ENCODE measurements at regions not wholly inside any gene's neighbourhood (a gene's known extent, or its start where the extent isn't known, plus 50 kb on each side); places are given as distances from the start of the nearest gene placed in this dataset. TPM values are rescaled to one million over a fixed set of nuclear protein-coding genes. Genes with fewer than 3 reads are reported as not detected.
"Not testable (repeated sequence)": the region's sequence is repeated elsewhere in the genome, so short reads cannot be mapped to it uniquely, and the experiment has no call there.

DNA sequence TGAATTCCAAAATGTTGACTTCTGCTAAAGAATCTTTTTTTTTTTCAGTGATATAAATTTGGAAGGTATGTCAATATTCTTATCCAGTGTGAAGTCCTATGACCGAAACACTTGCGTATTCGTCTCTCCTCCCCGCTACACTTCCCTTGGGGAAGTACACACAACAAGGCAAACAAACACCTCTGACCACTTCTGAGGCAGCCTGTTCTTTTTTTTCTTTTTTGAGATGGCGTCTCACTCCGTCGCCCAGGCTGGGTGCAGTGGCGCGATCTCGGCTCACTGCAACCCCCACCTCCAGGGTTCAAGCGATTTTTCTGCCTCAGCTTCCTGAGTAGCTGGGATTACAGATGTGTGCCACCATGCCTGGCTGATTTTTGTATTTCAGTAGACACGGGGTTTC is 78.1 kb upstream of the DHRSX start:
- DNase-seq (ENCODE audit: low spot score) = no peak
- intact Hi-C loops (cut with DNase I) = no loop called here

DNA sequence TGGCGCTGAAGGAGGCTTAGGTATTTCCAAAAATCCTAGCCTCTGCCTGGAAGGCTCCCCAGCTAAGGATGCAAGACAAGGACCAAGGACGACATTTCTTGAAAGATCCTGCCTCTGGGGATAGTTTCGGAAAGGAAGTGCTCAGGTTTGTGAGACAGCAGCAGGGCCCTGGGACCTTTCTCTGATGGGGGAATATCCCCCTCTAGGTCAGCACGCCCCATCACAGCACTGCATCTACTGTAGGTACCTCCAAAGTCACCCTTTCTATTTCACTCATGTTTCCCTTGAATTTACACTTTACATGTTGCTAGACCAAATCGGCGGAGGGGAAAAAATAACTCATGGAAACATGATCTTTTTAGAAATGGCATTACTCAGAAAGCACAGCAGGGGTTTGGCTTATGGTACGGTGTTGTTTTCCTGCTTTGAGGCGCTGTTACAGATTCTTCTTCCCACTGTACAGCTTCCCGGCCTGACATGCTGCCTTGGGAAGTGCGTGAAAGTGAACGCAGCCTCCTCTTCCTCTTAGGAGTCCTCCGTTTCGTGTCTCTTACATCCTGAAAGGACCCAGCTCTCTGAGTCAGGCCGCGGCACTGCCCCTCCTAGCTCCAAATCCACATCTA is 77.2 kb upstream of the DHRSX start:
- DNase-seq (ENCODE audit: low spot score) = no peak
- intact Hi-C loops (cut with DNase I) = no loop called here

DNA sequence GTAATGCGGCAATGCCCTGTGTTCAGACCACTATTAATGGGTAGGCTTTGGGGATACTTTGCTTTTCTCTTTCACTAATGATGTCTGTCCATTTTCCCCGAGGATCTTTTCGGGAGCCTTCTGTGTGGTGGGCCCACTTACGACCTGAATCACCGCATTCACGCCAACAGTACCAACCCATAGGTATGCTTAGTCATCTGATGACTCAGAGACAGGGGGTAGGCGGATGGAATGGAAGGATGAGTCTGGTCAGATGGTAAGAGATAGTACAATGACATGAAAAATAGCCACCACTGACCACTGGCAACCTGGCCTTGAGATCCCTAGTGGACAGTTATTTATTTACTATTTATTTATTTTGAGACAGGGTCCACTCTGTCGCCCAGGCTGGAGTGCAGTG is 76.0 kb upstream of the DHRSX start:
- no peak for DNase-seq (ENCODE audit: low spot score)
- intact Hi-C loops (cut with DNase I) = no loop called here

DNA sequence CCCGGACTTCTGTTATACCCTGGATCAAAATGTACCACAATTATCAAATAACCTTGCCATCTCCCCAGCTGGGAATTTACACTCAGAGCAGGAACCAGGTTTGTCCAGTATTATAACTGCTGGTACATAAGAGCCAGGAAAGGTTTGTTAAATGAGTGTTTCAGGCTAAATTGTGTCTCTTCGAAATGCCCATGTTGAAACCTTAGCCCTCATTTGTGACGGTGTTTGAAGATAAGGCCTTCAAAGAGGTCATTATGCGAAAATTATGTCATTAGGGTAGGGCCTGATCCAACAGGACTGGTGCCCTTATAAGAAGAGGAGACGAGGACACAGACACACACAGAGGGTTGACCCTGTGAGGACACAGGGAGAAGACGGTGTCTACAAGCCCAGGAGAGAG is 73.5 kb upstream of the DHRSX start:
- intact Hi-C loops (cut with DNase I) = no loop called here

DNA sequence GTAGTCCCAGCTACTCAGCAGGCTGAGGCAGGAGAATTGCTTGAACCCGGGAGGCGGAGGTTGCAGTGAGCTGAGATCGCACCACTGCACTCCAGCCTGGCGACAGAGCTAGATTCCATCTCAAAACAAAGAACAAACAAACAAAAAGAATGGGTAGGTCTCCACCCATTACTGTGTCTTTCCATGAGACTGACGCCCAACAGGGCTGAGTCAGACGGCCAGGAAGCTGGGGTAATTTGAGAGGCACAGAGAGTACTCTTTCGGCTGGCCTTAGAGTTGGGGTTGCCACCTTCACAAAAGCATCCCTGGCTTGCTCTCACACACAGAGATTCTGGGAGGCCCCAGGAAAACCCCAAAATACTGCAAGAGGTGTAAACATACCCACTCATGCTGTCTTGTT is 72.0 kb upstream of the DHRSX start:
- no peak for DNase-seq (ENCODE audit: low spot score)
- intact Hi-C loops (cut with DNase I) = no loop called here

More for the DNA sequence above, 73.5 kb upstream of the DHRSX start:
- DNase-seq (ENCODE audit: low spot score) = no peak

DNA sequence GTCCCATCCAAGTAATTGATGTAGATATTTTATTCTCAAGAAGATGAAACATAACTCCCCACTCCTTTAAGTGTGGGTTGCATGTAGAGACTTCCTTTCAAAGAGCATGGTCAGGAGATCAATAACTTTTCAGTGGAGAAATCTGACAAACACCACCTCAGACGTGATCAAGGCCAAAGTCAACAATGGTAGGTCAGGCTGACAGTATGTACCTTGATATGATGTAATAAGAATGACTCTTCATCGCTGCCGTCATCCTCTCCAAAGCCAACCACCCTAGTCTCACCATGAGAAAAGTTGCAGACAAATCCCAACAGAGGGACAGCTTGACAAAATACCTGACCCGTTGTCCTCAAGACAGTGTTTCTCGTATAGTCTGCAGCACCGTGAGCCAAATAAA is 67.3 kb upstream of the DHRSX start:
- DNase-seq (ENCODE audit: low spot score) = no peak
- intact Hi-C loops (cut with DNase I) = no loop called here

DNA sequence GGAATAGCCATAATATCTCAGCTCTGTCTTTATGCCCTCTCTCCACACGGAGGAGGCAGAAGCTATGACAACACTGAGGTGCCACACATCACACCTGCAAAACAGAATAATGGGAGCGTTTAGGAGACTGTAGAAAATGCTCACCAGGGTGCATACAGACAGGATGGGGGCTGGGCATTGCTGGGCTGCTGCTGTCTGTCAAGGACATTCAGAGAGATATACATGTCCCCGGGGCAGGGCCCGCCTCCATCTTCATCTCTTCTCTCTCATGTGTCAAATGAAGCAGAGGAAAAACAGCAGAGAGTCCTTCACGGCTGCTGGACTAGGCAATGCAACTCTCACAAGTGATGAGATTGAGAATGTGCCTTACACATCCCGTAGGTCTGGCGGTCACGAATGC is 65.3 kb upstream of the DHRSX start:
- DNase-seq (ENCODE audit: low spot score) = no peak
- intact Hi-C loops (cut with DNase I) = no loop called here

DNA sequence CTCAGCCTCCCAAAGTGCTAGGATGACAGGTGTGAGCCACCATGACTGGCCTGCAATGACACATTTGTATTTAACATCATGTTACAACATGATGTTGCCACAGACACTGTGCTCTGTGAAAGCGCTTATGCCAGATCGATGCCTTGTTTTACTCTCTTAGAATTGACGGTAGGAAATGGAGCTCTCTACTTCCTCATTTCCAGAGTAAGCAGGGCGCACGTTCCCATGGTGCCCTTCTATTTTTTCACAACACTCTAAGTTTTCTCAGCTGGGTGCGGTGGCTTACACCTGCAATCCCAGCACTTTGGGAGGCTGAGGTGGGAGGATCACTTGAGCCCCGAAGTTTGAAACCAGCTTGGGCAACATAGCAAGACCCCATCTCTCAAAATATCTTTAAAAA is 60.7 kb upstream of the DHRSX start:
- no peak for DNase-seq (ENCODE audit: low spot score)
- intact Hi-C loops (cut with DNase I) = no loop called here

DNA sequence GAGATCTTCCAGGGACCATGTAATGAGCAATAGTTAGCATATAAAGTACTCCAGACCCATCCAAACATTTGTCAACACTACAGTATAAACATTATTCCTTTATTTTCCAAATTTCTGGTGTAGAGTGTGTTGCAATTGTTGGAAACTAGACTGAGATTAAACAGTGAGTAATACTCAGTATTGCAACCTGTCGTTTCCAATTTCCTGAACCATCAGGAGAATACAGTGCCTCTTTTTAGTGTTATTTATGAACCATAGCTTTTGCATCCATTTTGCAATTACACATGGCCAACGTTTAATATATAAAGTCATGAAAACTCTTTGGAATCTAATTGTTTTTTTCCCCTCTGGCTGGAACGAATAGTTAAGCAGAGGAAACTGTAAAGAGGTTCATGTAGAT is 58.3 kb upstream of the DHRSX start:
- DNase-seq (ENCODE audit: low spot score) = no peak
- intact Hi-C loops (cut with DNase I) = no loop called here

DNA sequence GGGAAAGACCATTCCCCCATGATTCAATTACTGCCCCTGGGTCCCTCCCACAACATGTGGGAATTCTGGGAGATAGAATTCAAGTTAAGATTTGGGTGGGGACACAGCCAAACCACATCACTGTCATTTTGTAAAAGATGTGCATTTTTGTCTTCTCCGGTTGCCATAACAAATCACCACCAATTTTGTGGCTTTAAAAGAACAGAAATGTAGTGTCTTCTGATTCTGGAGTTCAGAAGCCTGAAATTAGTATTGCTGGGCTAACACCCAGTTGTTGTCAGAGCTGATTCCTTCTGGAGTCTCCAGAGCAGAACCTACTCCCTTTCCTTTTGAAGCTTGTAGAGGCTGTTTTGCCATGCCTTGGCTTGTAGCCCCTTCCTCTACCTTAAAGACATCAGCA is 54.1 kb upstream of the DHRSX start:
- DNase-seq (ENCODE audit: low spot score) = no peak
- intact Hi-C loops (cut with DNase I) = no loop called here

DNA sequence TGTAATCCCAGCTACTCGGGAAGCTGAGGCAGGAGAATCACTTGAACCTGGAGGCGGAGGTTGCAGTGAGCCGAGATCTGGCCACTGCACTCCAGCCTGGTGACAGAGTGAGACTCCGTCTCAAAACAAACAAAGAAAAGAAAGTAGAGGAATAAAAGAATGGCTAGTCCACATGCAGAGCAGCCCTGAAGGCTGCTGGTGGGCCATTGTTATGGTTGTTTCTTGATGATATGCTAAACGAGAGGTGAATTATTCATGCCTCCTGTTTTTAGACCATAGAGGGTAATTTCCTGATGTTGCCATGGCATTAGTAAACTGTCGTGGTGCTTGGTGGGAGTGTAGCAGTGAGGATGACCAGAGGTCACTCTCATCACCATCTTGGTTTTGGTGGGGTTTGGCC is 53.3 kb upstream of the DHRSX start:
- intact Hi-C loops (cut with DNase I); DNase-seq (ENCODE audit: low spot score): not testable (repeated sequence)

DNA sequence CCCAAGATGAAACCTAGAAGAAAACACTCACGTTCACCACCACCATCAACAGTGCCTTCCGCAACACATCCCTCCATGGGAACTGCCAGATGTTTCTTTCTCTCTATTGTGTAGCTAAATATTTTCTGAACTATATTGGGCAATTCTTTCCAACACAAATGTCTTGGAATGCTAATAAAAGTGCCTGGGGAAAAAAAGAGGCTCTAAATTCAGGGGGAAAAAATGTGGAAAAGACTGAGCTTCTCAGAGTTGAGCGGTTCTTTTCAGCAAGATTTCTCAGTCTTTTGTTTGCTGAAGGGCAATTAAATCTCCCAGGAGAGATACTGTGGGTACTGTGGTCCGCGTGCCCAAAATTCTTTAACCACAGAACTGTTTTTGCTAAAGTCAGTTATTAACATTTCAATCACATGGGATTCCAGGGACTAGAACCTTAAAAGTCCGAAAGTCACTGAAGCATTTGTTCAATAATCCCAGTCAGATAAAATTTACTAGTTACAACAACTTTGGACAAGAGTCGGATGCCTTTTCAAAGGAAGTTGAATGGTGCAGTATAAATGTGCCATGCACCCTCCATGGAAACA is 51.9 kb upstream of the DHRSX start:
- no peak for DNase-seq (ENCODE audit: low spot score)
- intact Hi-C loops (cut with DNase I) = no loop called here

DNA sequence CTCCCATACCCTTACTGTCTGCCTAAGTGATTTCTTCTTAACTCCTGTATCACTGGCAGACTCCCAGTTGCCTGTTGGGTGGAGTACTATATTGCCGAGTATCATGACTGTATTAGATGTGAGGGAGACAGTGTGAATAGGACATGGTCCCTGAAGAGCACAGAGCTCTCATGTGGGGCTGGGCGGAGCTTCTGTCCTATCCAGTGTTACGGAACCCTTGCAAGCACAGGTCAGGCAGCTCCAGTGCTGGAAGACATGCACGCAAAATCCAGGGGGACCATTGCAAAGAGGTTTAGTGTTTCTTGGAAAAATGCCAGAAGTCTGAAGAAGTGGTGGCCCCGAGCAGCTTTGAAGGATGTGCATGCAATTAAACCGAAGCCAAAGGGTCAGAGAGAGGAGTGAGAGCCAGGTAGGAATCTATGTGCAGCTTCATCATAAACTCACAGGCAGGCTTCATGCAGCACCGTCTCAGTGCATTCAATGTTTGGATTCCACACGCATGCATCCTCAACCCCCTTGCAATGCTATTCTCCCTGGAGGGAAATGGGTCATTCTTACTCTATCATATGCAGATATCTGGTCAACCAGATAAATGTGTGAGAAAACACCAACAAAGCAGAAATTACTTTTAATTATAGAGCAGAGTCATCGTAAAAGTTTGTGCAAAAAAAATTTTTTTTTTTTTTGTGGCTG is 49.7 kb upstream of the DHRSX start:
- no peak for DNase-seq (ENCODE audit: low spot score)
- intact Hi-C loops (cut with DNase I) = no loop called here

Small RNA genes in the stretch of these regions (microRNA-seq; reads per million reads assigned to microRNA genes)
- not detected for gene MIR6089
